WTC11 (cell line): ENCODE measurements at regions not wholly inside any gene's neighbourhood (a gene's known extent, or its start where the extent isn't known, plus 50 kb on each side); places are given as distances from the start of the nearest gene placed in this dataset.

Source experiments
- CTCF ChIP-seq: fragments of 200-600 bp; IDR thresholded peaks from 2 replicates; pipeline ENCODE4 v1.8.0; 2022; ENCODE audit warnings: antibody characterized with exemption
- HMGA2 ChIP-seq: fragments of 250-450 bp; sonication (Bioruptor Pico); IDR thresholded peaks from 2 replicates; pipeline ENCODE4 v1.4.0; 2021; ENCODE audit warnings: mild to moderate bottlenecking, moderate library complexity
- USF1 ChIP-seq: sonication (generic); formaldehyde crosslinking; IDR thresholded peaks from 2 replicates; pipeline ENCODE4 v1.8.0; 2022; ENCODE audit warnings: mild to moderate bottlenecking, missing genetic modification reagents

GRCh38 chr14:61126603-61127498, 145.8 kb downstream of the SLC38A6 start:
- TF ChIP-seq HMGA2 (CRISPR knock-in tag) (no peak), USF1 (CRISPR knock-in tag) (no peak), CTCF (no peak)
